GM21576 (cell line): ENCODE measurements at regions not wholly inside any gene's neighbourhood (a gene's known extent, or its start where the extent isn't known, plus 50 kb on each side); places are given as distances from the start of the nearest gene placed in this dataset.
A peak's percentile ranks its signal among the peaks of the same experiment; 100 is the strongest.
"Not testable (repeated sequence)": the region's sequence is repeated elsewhere in the genome, so short reads cannot be mapped to it uniquely, and the experiment has no call there.

Experiments used
- ATAC-seq: cut with Tn5 transposase; IDR thresholded peaks from one replicate; pipeline ENCODE4 v1.9.1; 2021; ENCODE audit warnings: mild to moderate bottlenecking, moderate library complexity; ENCODE audit not compliant: unreplicated experiment

DNA sequence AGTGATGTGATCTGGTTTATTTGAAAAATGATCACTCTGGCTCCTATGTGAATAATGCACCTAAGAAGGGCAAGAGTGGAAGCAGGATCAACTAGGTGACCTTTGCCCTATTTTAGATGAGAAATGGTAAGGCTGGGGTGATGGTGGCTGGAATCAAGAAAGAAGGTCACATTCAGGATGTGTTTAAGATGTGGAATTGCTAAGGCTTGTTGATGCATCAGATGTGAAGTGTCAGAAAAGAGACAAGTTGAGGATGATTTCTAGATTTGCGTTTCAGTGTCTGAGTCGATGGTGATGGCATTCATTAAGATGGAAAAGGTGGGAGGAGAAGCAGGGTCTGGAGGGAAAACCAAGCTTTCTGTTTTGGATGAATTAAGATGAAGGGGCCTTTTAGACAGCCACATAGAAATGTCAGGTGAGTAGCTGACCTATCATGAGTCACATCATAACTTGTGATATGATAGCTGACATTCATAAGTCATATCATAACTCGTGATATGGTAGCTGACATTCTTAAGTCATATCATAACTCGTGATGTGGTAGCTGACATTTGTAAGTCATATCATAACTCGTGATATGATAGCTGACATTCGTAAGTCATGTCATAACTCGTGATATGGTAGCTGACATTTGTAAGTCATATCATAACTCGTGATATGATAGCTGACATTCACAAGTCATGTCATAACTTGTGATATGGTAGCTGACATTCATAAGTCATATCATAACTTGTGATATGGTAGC is 101.2 kb upstream of the SEC11C start:
- ATAC-seq: no peak

DNA sequence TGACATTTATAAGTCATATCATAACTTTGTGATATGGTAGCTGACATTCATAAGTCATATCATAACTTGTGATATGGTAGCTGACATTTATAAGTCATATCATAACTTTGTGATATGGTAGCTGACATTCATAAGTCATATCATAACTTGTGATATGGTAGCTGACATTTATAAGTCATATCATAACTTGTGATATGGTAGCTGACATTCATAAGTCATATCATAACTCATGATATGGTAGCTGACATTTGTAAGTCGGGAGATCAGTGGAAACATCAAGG is 100.7 kb upstream of the SEC11C start:
- not testable (repeated sequence) for ATAC-seq

DNA sequence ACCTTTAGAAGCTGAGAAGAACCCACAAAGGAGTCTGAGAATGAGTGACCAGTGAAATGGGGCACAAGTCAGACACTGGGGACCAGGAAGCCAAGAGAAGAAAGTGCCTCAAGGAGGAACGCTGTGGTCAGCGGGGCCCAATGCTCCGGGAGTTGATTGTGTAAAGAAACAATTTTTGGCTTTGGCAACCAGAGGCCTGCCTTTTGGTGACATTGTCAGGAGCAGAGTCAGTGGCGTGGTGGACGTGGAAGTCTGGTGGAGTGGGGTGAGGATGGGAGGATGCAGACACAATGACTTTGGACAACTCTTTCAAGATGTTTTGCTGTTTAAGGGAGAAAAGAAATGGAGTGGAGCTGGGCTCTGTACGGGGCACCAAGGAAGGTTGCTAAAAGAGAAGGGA is 100.2 kb upstream of the SEC11C start:
- ATAC-seq: no peak

DNA sequence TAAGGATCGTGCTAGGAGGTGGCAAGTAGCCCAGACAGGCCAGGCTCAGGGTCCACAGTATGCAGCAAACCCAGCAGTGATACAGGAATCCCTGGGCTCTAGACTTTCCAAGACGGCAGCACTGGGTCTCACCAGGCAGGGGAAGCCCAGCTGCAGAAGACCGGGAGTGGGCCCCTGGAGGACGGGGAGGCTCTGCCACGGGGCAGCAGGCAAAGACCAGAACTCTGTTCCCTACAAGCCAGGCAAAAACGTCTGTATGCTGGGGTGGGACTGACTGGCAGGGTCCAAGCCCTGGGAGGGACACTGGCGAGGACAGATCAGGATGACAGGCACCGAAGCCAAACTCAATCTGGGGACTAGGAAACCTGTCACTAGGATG is 98.9 kb upstream of the SEC11C start:
- no peak for ATAC-seq

DNA sequence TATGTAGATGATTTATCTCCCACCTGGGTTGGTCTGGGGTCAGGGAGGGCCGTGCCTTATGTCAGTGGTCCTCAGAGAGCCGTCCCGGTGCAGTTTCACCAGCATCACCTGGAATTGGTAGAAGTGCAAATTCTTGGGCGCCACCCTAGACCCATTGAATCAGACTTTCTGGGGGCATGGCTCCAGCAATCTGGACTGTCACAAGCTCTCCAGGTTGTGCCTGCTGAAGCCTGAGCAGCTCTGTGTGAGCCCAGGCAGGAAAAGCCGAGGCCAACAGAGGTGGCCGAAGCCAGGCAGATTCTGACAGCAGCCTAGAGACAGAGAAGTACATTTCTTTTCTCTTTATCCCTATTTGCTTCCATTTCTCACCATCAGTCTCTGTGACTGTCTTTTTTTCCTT is 98.4 kb upstream of the SEC11C start:
- ATAC-seq: no peak

DNA sequence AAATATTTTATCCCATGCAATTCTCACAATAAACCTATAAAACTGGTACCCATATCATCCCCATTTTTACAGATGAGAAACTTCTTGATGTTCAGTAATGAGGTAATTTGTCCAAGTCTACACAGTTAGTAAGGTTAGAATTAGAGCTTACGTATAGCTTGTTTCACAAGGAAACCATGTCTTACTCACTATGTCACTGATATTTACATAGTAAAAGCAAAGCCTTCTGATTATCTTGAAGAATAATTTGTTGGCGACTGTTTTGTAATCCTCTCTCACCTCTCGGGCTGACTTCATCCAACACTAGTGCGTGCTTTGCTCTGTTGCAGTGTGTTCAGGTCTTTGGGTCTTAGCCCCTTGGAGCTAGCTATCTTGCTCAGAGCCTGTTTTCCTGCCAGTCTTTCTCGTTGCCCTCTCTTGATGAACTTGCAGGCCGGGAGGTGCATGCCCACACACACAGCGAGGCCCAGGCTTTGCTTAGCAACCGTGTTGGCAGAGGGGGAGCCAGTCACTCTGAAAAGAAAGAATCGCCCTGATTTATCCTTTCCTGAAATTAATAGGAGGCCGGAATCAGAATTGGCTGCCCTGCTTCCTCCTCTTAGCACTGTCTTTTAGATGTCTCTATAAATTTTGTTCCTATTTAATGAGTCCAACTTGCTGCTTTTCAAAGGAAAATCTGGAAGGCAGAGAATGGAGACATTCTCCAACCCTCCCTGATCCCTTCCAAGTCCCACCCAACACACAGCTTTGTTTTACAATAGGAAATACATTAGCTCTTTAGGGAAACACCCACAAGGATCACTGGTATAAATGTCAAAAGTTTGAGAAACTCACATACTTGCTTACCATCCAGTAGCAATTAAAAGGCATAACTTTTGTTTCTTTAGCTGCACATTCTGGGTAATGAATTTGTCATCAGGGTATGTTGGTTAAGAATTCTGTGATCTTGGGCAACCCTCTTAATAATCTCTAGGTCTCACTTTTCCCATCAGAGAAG is 97.6 kb upstream of the SEC11C start:
- ATAC-seq: no peak

DNA sequence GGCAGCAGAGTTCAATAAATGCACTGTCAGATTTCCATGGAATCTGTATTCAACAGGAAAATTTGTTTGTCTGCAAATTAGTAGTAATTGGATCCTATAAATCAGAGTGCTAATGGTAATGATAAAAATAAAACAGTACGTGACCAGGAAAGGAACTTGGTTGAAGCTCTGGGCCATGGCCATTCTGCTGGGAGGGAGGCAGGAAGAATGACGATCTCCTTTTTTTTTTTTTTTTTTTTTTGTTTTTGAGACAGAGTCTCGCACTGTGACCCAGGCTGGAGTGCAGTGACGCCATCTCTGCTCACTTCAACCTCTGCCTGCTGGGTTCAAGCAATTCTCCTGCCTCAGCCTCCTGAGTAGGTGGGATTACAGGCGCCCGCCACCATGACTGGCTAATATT is 94.8 kb upstream of the SEC11C start:
- no peak for ATAC-seq

DNA sequence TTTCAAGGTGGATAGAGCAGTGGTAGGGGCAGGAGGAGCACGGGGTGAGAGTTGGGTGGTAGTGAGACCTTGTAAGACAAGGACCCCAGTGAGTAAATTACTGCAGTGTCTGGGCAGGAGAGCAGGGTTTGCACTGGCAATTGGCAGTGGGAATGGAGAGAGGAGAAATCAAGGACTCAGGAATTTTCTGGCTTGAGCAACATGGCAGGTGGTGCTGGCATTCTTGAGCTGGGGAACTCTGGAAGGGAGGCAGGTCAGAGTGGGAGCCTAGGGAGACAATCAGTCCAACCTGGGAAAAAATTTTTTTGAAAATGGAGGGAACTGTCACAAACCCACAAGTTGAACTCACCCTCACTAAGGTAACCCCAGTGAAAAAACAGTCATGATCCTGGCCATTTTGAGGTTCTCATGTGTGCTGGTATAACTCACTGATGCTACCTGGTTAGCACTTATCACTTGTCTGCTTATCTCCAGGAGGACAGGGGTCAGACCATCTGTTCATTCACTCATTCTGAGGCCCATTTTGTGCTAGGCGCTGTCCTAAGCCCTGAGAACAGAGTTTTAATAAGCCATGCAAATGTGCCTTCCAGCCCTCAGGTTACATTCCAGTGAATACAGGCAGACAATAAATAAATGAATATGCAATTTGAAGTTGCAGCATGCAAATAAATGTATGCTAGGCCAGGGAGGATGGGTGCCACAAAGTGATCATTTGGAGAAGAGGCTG is 92.2 kb upstream of the SEC11C start:
- ATAC-seq: no peak

DNA sequence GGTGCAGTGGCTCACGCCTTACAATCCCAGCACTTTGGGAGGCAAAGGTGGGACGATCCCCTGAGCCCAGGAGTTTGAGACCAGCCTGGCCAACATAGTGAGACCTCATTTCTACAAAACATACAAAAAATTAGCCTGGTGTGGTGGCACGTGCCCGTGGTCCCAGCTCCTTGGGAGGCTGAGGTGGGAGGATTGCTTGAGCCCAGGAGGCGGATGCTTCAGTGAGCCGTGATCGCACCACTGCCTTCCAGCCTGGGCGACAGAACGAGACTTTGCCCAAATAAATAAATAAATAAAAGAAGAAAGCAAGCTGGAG is 91.7 kb upstream of the SEC11C start:
- no peak for ATAC-seq

DNA sequence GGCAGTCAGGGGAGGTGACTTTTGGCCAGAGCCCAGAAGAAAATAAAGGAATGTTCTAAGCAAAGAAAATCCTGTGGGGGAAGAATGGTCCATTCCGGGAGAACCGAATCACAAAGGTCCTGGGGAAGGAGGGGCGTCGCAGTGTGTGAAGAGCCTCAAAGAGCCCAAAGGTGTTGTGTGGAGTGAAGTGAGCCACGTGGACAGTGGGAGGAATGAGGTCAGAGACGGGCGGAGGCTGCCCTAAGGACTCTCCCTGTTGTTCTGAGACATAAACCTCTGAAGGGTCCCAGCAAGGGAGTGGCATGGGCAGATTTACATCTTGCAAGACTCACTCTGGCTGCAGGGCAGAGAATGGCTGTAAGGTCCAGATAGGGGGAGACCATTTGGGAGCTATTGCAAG is 91.3 kb upstream of the SEC11C start:
- ATAC-seq: no peak

DNA sequence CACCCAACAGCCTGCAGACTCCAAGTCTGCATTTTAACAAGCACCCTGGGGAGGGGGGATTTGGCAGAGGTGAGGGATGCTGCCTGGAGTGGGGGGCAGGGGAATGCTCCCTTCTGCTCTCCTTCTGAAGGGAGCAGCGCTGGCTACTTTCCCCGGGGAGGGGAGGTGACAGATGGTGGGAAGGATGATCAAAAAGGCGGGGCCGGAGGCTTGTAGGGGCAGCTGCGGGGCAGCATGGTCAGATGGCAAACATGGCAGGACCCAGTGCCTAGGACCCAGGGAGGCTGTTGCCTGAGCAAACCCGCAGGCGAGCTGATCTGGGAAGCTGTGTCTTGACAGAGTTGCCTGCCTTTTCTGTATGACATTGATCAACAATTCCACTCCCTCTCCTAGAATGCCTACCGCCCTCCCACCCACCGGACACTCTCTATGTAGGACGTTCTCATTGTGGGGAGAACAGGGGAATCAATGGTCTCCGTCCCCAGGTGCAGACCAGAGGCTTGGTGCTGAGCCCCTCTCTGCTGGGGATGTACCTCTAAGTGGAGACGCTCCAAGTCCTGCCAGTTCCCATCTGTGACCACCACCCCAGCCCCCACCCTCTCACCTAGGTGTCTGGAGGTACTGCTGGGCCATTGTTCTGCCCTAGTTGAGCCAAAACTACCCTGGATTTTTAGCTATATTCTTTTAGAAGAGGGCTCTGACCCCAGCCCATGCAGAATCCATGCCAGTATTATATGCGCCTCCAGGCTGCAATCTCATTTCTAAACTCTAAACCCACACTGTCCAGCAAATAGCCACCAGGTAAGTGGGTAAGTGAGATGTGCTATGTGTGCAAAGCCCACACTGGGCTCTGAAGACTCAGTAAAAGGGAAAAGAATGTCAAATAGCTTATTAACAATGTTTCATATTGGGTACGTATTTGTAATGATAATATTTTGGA is 89.7 kb upstream of the SEC11C start:
- no peak for ATAC-seq

DNA sequence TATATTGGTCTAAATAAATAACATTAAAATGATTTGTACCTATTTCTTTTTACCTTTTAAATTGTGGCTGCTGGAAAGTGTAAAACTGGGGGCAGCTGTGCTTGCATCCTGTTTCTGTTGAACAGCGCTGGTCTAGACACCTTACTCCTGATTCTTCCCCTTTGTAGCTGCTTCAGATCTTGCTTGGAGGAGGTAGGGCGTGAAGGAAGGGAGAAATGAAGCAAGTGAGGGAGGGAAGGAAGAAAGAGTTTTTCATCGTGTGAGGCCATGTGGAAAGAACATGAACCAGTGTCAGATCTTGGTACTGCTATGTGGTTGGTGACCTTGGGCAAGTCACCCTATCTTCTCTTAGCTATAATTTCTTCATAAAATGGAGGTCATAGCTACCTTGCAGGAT is 89.0 kb upstream of the SEC11C start:
- ATAC-seq: no peak

DNA sequence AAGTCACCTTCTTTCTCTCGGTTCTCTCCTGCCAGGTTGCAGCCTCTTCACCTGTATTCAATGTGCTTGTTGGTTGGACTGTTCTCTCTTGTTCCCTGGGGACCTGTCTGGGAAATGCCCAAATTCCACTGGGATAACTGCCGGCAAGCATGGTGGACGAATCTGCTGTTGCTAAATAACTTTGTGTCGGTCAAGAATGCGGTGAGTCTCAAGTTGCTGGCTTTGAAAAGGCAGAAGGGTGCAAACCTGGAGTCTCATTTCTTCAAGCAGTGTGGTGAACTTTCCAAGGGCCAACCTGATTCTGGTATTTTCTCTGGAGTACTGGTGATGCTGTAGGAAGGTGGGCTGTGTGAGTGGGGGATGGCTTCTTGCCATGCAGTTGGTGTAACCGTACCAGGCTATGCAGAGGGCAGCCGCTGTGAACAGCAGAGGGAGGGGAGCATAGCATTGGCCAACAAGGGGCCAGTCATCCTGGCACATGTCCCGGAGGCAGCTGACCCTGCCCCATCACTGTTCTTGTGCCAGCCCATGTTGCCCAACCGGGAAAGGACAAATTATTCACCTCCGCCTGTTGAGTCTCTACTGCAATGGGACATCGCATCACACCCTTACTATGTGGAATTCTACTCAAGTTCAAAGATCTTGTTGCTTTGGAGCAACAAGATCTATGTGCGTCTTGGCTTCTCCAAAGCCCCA is 88.1 kb upstream of the SEC11C start:
- no peak for ATAC-seq

DNA sequence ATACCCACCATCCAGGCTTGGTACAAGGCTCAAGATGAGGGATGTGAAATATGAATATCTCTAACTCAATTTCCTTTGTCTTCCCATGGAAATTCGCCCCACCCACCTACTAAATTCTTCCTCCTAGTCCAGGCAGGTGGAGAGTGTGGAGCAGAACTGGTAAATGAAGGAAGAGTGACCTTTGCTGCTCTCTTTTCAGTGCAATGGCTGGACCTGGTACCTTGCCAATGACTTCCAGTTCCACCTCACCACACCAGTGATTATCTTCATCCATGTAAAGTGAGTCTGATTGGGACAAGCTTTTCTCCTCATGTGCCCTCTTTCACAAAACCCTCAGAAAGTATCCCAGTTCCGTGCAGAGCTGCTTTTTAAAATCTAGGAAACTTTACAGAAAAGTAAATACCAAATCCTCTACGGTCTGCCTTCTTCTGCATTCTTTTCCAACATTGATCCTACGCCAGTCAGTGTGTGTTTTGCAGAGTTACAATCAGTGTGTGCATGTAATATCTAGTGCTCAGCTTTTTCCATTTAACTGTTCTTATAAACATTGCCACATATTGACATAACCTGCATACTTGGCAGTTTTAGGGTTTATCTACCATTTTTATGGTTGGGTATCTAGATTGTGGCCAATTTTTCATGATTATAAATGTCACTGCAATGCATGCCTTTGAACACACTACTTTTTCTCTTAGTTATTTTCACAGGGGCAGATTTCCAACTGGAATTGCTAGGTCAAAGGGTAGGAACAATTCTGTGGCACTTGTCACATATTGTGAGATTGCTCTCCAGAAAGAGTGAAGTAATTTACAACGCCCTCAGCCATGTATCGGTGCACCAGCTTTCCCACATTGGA is 86.5 kb upstream of the SEC11C start:
- no peak for ATAC-seq

DNA sequence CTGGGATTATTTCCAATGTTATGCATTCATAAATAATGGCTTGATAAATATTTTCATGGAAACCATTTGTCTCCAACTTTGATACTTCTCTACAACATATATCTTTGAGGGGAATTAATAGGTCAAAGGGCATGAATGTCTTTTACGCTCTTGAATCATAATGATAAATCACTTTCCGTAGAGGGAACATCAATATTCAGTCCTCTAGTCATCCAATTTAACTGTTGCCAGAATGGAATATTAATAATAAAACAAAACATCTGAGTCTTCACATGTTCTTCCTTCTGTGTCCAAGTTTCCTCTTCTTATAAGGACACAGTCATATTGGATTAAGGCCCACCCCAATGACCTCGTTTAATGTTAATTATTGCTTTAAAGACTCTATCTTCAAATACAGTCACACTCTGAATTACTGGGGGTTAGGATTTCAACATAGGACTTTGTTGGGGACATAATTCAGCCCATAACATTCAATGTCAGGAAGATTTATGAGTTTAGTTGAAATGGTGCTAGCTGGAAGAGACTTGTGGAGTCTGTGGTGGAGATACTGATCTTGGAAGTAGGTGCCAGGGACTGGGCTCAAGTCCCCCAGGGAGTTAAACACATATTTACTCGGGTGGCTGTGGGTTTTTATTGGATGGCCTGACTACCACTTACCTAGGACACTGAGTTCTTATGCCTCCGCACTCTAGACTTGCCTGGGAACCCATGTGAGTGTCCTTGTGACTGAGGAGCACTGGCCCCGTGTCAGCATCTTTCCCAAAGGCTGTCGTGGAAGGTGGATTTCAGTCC is 85.0 kb upstream of the SEC11C start:
- ATAC-seq: no peak

DNA sequence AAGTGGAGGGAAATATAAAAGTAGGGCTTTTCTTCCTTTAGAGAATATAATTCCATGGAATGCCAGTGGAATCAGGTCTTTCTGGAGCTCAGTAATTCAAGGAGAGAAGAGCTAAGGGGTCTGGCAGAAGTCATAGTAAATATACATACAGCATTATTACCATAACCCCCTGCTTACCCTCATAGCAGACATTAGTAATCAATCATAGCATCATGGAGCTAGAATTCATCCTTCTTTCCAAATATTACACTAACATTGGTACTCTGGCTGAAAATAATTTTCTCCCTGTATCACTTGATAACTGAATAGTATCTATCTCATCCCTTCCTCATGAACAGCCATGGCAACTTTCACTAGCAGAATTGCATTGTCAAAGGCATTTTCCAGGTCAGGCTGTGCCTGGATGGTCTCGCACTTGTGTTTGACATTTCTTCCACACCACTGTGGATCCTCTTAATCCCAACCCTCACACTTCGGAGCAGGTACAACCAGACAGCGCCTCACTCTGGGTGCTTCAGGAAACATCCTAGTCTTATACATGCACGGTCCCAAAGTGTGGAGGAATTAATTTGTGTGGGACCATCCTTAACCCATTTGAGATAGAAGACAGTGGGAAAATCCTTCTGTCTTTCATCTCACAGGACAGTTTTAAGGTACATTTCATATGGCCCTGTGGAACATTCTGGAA is 84.2 kb upstream of the SEC11C start:
- ATAC-seq: no peak

DNA sequence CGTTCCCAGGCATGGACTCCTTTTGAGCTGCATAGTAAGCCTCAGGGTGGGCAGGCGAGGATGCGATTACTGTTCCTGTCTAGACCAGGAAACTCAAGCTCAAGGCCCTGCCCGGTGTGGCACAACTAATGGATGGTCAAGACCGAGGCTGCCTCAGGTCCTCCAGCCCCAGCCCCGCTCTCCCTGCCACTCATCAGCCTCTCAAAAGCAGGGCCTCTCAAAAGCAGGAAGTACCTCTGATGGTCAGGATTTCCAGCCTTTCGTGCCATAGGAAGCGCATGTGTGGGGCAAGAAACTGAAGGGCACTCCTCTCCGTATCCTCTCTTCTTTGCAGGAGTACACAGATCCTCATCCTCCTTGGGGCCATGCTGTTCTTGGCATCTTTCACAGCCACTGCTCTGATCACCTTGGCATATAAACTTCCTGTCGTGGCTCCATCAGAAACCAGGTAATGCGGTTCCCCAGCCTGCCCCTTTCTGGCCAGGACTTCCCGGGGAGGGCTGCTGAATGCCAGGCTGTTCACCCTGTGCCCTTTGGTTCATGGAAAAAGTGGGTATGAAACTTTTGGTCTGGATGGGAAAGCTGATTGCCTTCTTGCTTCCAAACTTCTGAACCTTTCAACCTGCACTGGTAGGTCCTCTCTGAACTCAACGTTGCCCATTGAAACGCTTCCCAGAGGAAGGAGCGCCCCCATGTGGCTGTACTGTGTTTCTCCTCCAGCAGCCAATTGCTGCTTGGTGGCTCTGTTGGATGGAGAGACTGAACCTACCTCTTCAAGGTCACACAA is 82.8 kb upstream of the SEC11C start:
- ATAC-seq: peak; percentile 64
